HUES6 (cell line): ENCODE measurements at regions not wholly inside any gene's neighbourhood (a gene's known extent, or its start where the extent isn't known, plus 50 kb on each side); places are given as distances from the start of the nearest gene placed in this dataset.

Source experiments
- H3K27ac ChIP-seq: 2 replicates; pipeline ENCODE4 v1.7.0; 2013; ENCODE audit warnings: low read depth, mild to moderate bottlenecking, low read length, inconsistent platforms
- H3K27me3 ChIP-seq: 2 replicates; pipeline ENCODE4 v1.6.1; 2013; ENCODE audit warnings: low read length; ENCODE audit not compliant: control insufficient read depth, insufficient read depth
- H3K36me3 ChIP-seq: 2 replicates; pipeline ENCODE4 v1.6.1; 2013; ENCODE audit warnings: low read length; ENCODE audit not compliant: control insufficient read depth, insufficient read depth
- H3K4me1 ChIP-seq: 2 replicates; pipeline ENCODE4 v1.6.1; 2013; ENCODE audit warnings: low read length; ENCODE audit not compliant: control insufficient read depth, insufficient read depth
- H3K4me3 ChIP-seq: 2 replicates; pipeline ENCODE4 v1.5.1; 2013; ENCODE audit warnings: low read depth, low read length
- H3K9ac ChIP-seq: one replicate; pipeline ENCODE4 v1.6.1; 2013; ENCODE audit warnings: mild to moderate bottlenecking, low read length
- H3K9me3 ChIP-seq: 2 replicates; pipeline ENCODE4 v1.6.1; 2013; ENCODE audit warnings: low read depth, low read length; ENCODE audit not compliant: control insufficient read depth, insufficient read depth

DNA sequence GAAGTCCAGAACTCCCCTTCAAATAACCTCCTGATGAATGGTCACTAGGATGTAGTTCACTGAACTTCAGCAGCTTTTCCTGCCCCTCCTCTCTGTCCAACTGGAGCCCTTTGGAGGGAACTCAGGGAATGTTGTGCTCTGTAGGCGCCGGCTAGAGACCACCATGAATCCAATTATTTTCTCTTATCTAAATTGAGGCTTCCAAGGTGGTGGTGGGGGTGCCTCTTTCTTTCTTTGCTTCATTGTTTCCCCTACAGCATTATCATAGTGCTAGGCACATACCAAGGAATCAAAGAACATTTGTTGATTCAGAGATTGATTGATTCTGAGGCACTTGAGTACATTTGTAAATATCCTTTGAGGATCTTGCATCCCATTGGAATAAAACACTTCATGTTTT is 426.6 kb upstream of the PLXNA2 start:
- Histone ChIP-seq H3K9me3 (no peaks in the 10 kb centered on the region), H3K4me3 (no peak overlapping the region), H3K36me3 (no peaks in the 10 kb centered on the region), H3K27ac (no peak overlapping the region), H3K27me3 (no peaks in the 10 kb centered on the region; the same call in 1 of the 2 replicates), H3K9ac (no peak overlapping the region), H3K4me1 (no peaks in the 10 kb centered on the region)

GRCh38 chr1:208681878-208682663 is 437.9 kb upstream of the PLXNA2 start:
- Histone ChIP-seq H3K4me1 (no peaks in the 10 kb centered on the region), H3K36me3 (no peaks in the 10 kb centered on the region), H3K27me3 (0 out of 2 replicates have a peak, but pooled peaks cover 3% of the 10 kb centered on the region), H3K9me3 (no peaks in the 10 kb centered on the region), H3K9ac (no peak overlapping the region), H3K4me3 (no peak overlapping the region), H3K27ac (no peak overlapping the region)

- no peak overlapping the region for H3K9ac ChIP-seq
- no peak overlapping the region for H3K27ac ChIP-seq
- H3K9me3 ChIP-seq = no peaks in the 10 kb centered on the region
- H3K4me1 ChIP-seq = no peaks in the 10 kb centered on the region
- no peaks in the 10 kb centered on the region for H3K36me3 ChIP-seq
- no peak overlapping the region for H3K4me3 ChIP-seq
- H3K27me3 ChIP-seq = no peaks in the 10 kb centered on the region
Measured at GRCh38 chr1:208682664-208683013, 438.5 kb upstream of the PLXNA2 start.

GRCh38 chr1:208683141-208683540 is 439.0 kb upstream of the PLXNA2 start:
- Histone ChIP-seq H3K9ac (no peak overlapping the region), H3K4me3 (no peak overlapping the region), H3K9me3 (no peaks in the 10 kb centered on the region), H3K4me1 (no peaks in the 10 kb centered on the region), H3K27ac (no peak overlapping the region), H3K36me3 (no peaks in the 10 kb centered on the region), H3K27me3 (no peaks in the 10 kb centered on the region)

DNA sequence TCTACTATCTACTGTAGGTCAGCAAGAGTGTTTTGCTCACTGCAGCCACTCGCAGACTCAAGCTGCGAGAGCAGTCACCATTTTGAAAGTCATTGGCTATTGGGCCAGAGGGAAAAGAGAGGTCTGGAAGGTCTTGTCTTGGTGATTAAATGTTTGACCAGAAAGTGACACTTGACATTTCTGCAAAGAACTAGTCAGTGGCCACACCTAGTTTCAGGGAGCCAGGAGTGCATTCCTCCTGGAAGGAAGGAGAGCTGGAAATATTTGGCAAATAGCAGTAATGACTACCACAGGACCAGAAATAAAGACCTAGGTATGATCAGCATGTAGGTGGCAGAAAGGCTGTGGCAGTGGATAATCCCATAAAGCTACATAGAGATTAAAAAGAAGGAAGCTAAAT is 440.0 kb upstream of the PLXNA2 start:
- no peak overlapping the region for H3K9ac ChIP-seq
- no peaks in the 10 kb centered on the region for H3K36me3 ChIP-seq
- no peaks in the 10 kb centered on the region for H3K9me3 ChIP-seq
- H3K27me3 ChIP-seq = no peaks in the 10 kb centered on the region
- no peak overlapping the region for H3K27ac ChIP-seq
- H3K4me3 ChIP-seq = no peak overlapping the region
- no peaks in the 10 kb centered on the region for H3K4me1 ChIP-seq

DNA sequence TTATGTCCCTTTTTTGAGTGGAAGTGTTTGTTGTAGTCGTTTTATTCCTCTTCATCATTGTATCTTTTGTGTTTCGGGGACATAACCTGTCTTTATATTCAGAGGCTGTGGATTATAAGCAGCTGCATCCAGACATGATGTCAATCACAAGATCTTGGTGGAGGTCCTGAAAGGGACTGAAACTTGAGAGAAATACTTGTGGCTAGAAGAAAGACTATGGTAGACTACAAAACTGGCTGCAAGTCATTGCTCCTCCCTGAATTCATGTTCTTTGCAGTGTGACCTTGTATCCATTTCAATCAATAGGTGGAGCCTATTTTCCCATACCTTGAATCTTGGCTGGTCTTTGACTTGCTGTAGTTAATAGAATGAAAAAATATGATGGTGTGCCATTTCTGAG is 442.4 kb upstream of the PLXNA2 start:
- no peaks in the 10 kb centered on the region for H3K27me3 ChIP-seq
- H3K4me1 ChIP-seq = no peaks in the 10 kb centered on the region
- H3K4me3 ChIP-seq = no peak overlapping the region
- H3K9me3 ChIP-seq = no peaks in the 10 kb centered on the region
- no peak overlapping the region for H3K27ac ChIP-seq
- no peaks in the 10 kb centered on the region for H3K36me3 ChIP-seq
- no peak overlapping the region for H3K9ac ChIP-seq

DNA sequence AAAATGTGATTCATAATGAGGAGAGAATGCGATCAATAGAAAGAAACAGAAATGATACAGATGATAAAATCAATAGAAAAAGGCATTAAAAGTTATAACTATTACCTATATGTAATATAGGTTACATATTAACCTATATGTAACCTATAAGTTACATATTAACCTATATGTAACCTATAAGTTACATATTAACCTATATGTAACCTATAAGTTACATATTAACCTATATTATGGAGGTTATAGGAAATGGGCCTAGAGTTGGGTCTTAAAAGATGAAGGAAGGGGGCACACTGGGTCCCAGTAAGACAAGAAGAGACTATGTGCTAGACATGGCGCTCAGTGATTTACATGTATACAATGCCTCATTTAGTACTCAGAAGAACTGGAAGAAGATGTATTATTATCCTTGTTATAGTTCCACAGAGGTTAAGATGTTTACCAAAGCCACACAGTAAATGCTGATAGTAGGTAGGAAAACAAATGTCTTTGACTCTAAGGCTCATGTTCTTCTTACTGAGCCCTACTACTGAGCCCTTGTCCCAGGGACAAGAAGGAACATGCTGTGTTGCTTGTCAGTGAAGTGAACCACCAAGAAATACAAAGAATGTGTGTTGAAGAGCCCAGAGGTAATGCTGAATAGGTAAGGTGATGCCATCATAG is 444.6 kb upstream of the PLXNA2 start:
- Histone ChIP-seq H3K27me3 (no peaks in the 10 kb centered on the region), H3K4me3 (no peak overlapping the region), H3K27ac (no peak overlapping the region), H3K36me3 (no peaks in the 10 kb centered on the region), H3K9me3 (0 out of 2 replicates have a peak, but pooled peaks cover 6% of the 10 kb centered on the region), H3K9ac (no peak overlapping the region), H3K4me1 (no peaks in the 10 kb centered on the region)

DNA sequence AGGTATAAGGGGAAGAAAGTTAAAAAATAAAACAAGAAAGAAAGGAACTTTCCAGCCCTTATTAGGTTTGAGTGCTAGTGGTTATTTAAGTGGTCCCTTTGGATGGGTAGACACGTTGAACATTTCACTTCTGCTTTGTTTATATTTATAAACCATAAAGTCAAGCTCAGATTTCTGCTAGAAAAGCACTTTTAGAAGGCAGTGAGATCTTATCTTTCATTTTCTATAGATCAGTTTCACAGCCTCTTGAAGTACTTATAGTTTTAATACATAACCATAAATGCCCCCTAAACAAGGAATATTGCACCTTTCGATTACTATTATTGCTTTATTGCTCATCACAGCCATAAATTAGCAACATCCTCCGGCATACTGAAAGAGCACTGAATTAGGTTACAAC is 446.8 kb upstream of the PLXNA2 start:
- H3K4me1 ChIP-seq = no peaks in the 10 kb centered on the region
- no peaks in the 10 kb centered on the region for H3K36me3 ChIP-seq

DNA sequence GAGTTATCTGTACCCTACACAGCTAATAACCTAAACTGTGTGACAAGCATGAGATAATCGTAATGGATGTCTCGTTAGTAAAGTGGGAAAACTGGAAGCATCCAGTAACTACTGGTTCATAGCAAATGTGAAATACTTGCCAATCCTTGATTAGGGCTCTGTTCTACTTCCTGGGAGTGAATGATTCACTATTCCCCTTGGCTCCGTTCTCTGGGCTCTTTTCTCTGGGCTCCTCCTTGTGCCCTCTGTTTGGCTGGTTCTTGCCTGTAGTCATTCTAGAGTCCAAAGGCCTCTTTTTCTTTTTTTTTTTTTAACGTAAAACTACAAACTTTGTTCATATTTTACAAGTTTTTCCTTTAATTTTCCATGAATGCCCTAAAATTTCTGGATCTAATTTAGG is 465.8 kb upstream of the PLXNA2 start:
- Histone ChIP-seq H3K27me3 (no peaks in the 10 kb centered on the region), H3K27ac (no peak overlapping the region), H3K4me1 (no peaks in the 10 kb centered on the region), H3K9ac (no peak overlapping the region), H3K9me3 (no peaks in the 10 kb centered on the region), H3K36me3 (no peaks in the 10 kb centered on the region), H3K4me3 (no peak overlapping the region)

More for the DNA sequence above, 446.8 kb upstream of the PLXNA2 start:
- Histone ChIP-seq H3K27me3 (no peaks in the 10 kb centered on the region), H3K9me3 (0 out of 2 replicates have a peak, but pooled peaks cover 6% of the 10 kb centered on the region), H3K4me3 (no peak overlapping the region), H3K27ac (no peak overlapping the region), H3K9ac (no peak overlapping the region)

DNA sequence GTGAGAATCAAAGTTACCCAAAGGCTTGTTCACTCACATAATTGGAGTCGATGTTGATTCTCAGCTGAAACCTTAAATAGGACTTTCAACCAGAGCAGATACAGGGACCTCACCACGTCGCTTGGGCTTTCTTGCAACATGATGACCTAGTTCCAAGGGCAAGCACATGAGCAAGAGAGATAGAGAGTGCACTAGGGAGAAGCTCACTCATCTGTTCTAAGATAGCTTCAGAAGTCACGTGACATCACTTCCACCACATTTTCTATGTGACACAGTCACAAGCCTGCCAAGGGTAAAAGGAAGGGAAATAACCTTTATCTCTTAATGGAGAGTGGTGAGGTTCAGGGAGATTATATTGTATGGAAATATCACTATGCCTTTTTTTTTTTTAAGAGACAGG is 470.1 kb upstream of the PLXNA2 start:
- no peaks in the 10 kb centered on the region for H3K4me1 ChIP-seq
- H3K27ac ChIP-seq = no peak overlapping the region
- H3K27me3 ChIP-seq = no peaks in the 10 kb centered on the region
- H3K36me3 ChIP-seq = no peaks in the 10 kb centered on the region
- no peak overlapping the region for H3K9ac ChIP-seq
- no peak overlapping the region for H3K4me3 ChIP-seq
- H3K9me3 ChIP-seq = no peaks in the 10 kb centered on the region

GRCh38 chr1:208717525-208717924 is 473.3 kb upstream of the PLXNA2 start:
- Histone ChIP-seq H3K36me3 (no peaks in the 10 kb centered on the region), H3K4me1 (no peaks in the 10 kb centered on the region), H3K9ac (no peak overlapping the region), H3K9me3 (peaks cover 8% of the 10 kb centered on the region), H3K4me3 (no peak overlapping the region), H3K27ac (no peak overlapping the region), H3K27me3 (no peaks in the 10 kb centered on the region)
